ENCODE measurements at regions not wholly inside any gene's neighbourhood (a gene's known extent, or its start where the extent isn't known, plus 50 kb on each side); places are given as distances from the start of the nearest gene placed in this dataset.

DNA sequence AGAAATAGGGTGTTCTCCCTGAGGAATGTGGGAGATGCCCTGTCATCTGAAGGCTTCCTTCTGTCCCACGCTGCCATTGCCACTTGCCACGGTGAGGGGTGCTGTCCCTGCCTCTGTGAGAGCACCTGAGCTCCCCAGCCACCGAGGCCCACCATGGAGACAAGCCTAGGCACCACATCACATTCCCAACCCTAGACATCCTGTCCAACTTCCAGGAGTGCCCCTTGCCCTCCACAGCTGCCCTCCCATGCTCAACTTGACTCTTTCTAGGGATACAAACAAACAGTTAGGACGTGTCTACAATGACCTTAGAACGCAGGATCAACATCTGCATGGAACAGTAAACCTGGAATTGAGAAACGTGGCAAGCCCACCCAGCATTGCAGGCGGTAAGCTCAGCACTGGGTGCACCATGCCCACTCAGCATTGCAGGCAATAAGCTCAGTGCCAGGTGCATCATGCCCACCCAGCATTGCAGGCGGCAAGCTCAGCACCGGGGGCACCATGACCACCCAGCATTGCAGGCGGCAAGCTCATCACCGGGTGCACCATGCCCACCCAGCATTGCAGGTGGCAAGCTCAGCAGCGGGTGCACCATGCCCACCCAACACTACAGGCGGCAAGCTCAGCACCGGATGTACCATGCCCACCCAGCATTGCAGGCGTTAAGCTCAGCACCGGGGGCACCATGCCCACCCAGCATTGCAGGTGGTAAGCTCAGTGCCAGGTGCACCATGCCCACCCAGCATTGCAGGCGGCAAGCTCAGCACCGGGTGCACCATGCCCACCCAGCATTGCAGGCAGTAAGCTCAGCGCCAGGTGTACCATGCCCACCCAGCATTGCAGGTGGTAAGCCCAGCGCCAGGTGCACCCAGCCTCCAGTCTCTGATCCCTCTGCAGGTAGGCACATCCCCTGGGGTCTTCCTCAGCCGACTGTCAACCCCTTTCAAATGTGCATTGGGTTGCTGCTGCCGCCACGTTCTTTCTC is 1463.9 kb downstream of the TBC1D22A start:
- H3K4me1 ChIP-seq (ENCODE audit: control insufficient read depth, insufficient read depth, low read length), result no peaks in the 10 kb centered on the region
- ChIA-PET POLR2A (no interaction called here), CTCF (interaction anchor here (0.7 kb wide), 1 partner anchor 665 kb away, joined by 3 read pairs; no protein-coding TSS in a partner anchor)
- intact Hi-C loops (cut with micrococcal nuclease; ENCODE audit: unreplicated experiment) (no loop called here), in situ Hi-C loops (cut with HindIII; ENCODE audit: low pct_unique_long_range_greater_than_20kb, low sequenced_read_pairs) (no loop called here)
- ATAC-seq (no peak), DNase-seq (ENCODE audit: low read depth, low spot score) (no peak)
- BruUV-seq (replicated peaks), result no TSS peak
- H3K9me3 ChIP-seq (ENCODE audit: control insufficient read depth, insufficient read depth, low read depth, low read length), result no peaks in the 10 kb centered on the region
- H3K27ac ChIP-seq (ENCODE audit: low read length), result no peak overlapping the region
- no peak overlapping the region for H3K4me3 ChIP-seq (ENCODE audit: low read depth in 2 of 2, low read length in 2 of 2)
- no peaks in the 10 kb centered on the region for H3K27me3 ChIP-seq (ENCODE audit: control insufficient read depth, insufficient read depth, low read length)
- H3K36me3 ChIP-seq (ENCODE audit: control insufficient read depth, insufficient read depth, low read length), result no peaks in the 10 kb centered on the region
- TF ChIP-seq, protein P1, sequence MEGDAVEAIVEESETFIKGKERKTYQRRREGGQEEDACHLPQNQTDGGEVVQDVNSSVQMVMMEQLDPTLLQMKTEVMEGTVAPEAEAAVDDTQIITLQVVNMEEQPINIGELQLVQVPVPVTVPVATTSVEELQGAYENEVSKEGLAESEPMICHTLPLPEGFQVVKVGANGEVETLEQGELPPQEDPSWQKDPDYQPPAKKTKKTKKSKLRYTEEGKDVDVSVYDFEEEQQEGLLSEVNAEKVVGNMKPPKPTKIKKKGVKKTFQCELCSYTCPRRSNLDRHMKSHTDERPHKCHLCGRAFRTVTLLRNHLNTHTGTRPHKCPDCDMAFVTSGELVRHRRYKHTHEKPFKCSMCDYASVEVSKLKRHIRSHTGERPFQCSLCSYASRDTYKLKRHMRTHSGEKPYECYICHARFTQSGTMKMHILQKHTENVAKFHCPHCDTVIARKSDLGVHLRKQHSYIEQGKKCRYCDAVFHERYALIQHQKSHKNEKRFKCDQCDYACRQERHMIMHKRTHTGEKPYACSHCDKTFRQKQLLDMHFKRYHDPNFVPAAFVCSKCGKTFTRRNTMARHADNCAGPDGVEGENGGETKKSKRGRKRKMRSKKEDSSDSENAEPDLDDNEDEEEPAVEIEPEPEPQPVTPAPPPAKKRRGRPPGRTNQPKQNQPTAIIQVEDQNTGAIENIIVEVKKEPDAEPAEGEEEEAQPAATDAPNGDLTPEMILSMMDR (IDR thresholded peaks at IDR 0.05), result no peak
- TF ChIP-seq, protein P2, sequence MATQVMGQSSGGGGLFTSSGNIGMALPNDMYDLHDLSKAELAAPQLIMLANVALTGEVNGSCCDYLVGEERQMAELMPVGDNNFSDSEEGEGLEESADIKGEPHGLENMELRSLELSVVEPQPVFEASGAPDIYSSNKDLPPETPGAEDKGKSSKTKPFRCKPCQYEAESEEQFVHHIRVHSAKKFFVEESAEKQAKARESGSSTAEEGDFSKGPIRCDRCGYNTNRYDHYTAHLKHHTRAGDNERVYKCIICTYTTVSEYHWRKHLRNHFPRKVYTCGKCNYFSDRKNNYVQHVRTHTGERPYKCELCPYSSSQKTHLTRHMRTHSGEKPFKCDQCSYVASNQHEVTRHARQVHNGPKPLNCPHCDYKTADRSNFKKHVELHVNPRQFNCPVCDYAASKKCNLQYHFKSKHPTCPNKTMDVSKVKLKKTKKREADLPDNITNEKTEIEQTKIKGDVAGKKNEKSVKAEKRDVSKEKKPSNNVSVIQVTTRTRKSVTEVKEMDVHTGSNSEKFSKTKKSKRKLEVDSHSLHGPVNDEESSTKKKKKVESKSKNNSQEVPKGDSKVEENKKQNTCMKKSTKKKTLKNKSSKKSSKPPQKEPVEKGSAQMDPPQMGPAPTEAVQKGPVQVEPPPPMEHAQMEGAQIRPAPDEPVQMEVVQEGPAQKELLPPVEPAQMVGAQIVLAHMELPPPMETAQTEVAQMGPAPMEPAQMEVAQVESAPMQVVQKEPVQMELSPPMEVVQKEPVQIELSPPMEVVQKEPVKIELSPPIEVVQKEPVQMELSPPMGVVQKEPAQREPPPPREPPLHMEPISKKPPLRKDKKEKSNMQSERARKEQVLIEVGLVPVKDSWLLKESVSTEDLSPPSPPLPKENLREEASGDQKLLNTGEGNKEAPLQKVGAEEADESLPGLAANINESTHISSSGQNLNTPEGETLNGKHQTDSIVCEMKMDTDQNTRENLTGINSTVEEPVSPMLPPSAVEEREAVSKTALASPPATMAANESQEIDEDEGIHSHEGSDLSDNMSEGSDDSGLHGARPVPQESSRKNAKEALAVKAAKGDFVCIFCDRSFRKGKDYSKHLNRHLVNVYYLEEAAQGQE (IDR thresholded peaks at IDR 0.05; ENCODE audit: insufficient read depth in 1 of 2, low read depth in 2 of 2, low read length in 1 of 2), result no peak
- TF ChIP-seq TCF7L2 (IDR thresholded peaks at IDR 0.05; ENCODE audit: low read depth, low read length), result no peak
- no peak for TF ChIP-seq SIN3A (IDR thresholded peaks at IDR 0.05; ENCODE audit: borderline replicate concordance, insufficient read depth, low read depth, low read length)
- no peak for TF ChIP-seq POLR2AphosphoS5 (IDR thresholded peaks at IDR 0.05; ENCODE audit: low read depth, low read length)

- Histone ChIP-seq H3K27ac (ENCODE audit: low read length) (no peak overlapping the region), H3K4me3 (ENCODE audit: low read depth in 2 of 2, low read length in 2 of 2) (no peak overlapping the region), H3K4me1 (ENCODE audit: control insufficient read depth, insufficient read depth, low read length) (no peaks in the 10 kb centered on the region), H3K9me3 (ENCODE audit: control insufficient read depth, insufficient read depth, low read depth, low read length) (no peaks in the 10 kb centered on the region), H3K27me3 (ENCODE audit: control insufficient read depth, insufficient read depth, low read length) (no peaks in the 10 kb centered on the region), H3K36me3 (ENCODE audit: control insufficient read depth, insufficient read depth, low read length) (no peaks in the 10 kb centered on the region)
- in situ Hi-C loops (cut with HindIII; ENCODE audit: low pct_unique_long_range_greater_than_20kb, low sequenced_read_pairs) (no loop called here), intact Hi-C loops (cut with micrococcal nuclease; ENCODE audit: unreplicated experiment) (no loop called here)
- TF ChIP-seq POLR2AphosphoS5 (IDR thresholded peaks at IDR 0.05; ENCODE audit: low read depth, low read length) (no peak), TCF7L2 (IDR thresholded peaks at IDR 0.05; ENCODE audit: low read depth, low read length) (no peak), SIN3A (IDR thresholded peaks at IDR 0.05; ENCODE audit: borderline replicate concordance, insufficient read depth, low read depth, low read length) (no peak)
- TF ChIP-seq, protein P2 (IDR thresholded peaks at IDR 0.05; ENCODE audit: insufficient read depth in 1 of 2, low read depth in 2 of 2, low read length in 1 of 2), result no peak
- TF ChIP-seq, protein P1 (IDR thresholded peaks at IDR 0.05), result no peak
- DNase-seq (ENCODE audit: low read depth, low spot score) (no peak), ATAC-seq (no peak)
- ChIA-PET CTCF (no interaction called here), POLR2A (no interaction called here)
- no TSS peak for BruUV-seq (replicated peaks)
These were observed 1461.9 kb downstream of the TBC1D22A start for GRCh38 chr22:48224332-48224731.

All from Panc1 (cell line).